GM18868 (cell line): ENCODE measurements at regions not wholly inside any gene's neighbourhood (a gene's known extent, or its start where the extent isn't known, plus 50 kb on each side); places are given as distances from the start of the nearest gene placed in this dataset.
"Not testable (repeated sequence)": the region's sequence is repeated elsewhere in the genome, so short reads cannot be mapped to it uniquely, and the experiment has no call there.

ENCODE experiments used
- ATAC-seq: cut with Tn5 transposase; IDR thresholded peaks from one replicate; pipeline ENCODE4 v1.9.1; 2021; ENCODE audit warnings: mild to moderate bottlenecking, moderate library complexity; ENCODE audit not compliant: unreplicated experiment

GRCh38 chr3:80384811-80385210 lies 617.0 kb upstream of the ROBO1 start:
- no peak for ATAC-seq

GRCh38 chr3:80374423-80374822 lies 606.6 kb upstream of the ROBO1 start:
- ATAC-seq = no peak

GRCh38 chr3:80368616-80369015 lies 600.8 kb upstream of the ROBO1 start:
- no peak for ATAC-seq

- no peak for ATAC-seq
These were observed 599.2 kb upstream of the ROBO1 start for GRCh38 chr3:80366808-80367548.

GRCh38 chr3:80357761-80358160 lies 590.0 kb upstream of the ROBO1 start:
- ATAC-seq = no peak

- no peak for ATAC-seq
These were observed 587.3 kb upstream of the ROBO1 start for GRCh38 chr3:80355144-80355543.

GRCh38 chr3:80351201-80351600 lies 583.4 kb upstream of the ROBO1 start:
- no peak for ATAC-seq

- ATAC-seq = no peak
These were observed 583.0 kb upstream of the ROBO1 start for GRCh38 chr3:80350771-80351170.

GRCh38 chr3:80338366-80338765 lies 570.6 kb upstream of the ROBO1 start:
- ATAC-seq = no peak

GRCh38 chr3:80334534-80334933 lies 566.7 kb upstream of the ROBO1 start:
- no peak for ATAC-seq

GRCh38 chr3:80331494-80332170 lies 563.8 kb upstream of the ROBO1 start:
- ATAC-seq = no peak

GRCh38 chr3:80314541-80314940 lies 546.7 kb upstream of the ROBO1 start:
- ATAC-seq = not testable (repeated sequence)

- ATAC-seq = no peak
These were observed 540.8 kb upstream of the ROBO1 start for GRCh38 chr3:80308637-80309036.

- ATAC-seq = no peak
These were observed 540.0 kb upstream of the ROBO1 start for GRCh38 chr3:80307844-80308243.

GRCh38 chr3:80297720-80298119 lies 529.9 kb upstream of the ROBO1 start:
- no peak for ATAC-seq

- ATAC-seq = no peak
These were observed 517.6 kb upstream of the ROBO1 start for GRCh38 chr3:80285388-80285787.

GRCh38 chr3:80283783-80284182 lies 516.0 kb upstream of the ROBO1 start:
- no peak for ATAC-seq

- ATAC-seq = no peak
These were observed 510.3 kb upstream of the ROBO1 start for GRCh38 chr3:80278056-80278455.

- ATAC-seq = no peak
These were observed 507.3 kb upstream of the ROBO1 start for GRCh38 chr3:80275120-80275519.

GRCh38 chr3:80263260-80263659 lies 495.5 kb upstream of the ROBO1 start:
- no peak for ATAC-seq

- ATAC-seq = no peak
These were observed 493.3 kb upstream of the ROBO1 start for GRCh38 chr3:80261082-80261481.

- no peak for ATAC-seq
These were observed 491.9 kb upstream of the ROBO1 start for GRCh38 chr3:80259736-80260135.

GRCh38 chr3:80252113-80252512 lies 484.3 kb upstream of the ROBO1 start:
- ATAC-seq = no peak
